Activated CD8-positive, alpha-beta T cell treated with anti-CD3 and anti-CD28 coated beads for 36 hours (primary cell): ENCODE measurements at regions not wholly inside any gene's neighbourhood (a gene's known extent, or its start where the extent isn't known, plus 50 kb on each side); places are given as distances from the start of the nearest gene placed in this dataset.

Experiments used
- ATAC-seq: fragments of 200-7000 bp; cut with Tn5 transposase; one replicate; pipeline ENCODE4 v1.10.0; 2021; ENCODE audit warnings: mild to moderate bottlenecking, moderate library complexity
- CTCF ChIA-PET: fragments of 350-600 bp; sonication (Branson Sonifier 250); formaldehyde crosslinking; loops from one replicate; lab custom pipeline; 2021; ENCODE audit warnings: antibody characterized with exemption; lab: Charles Lee
- POLR2A ChIA-PET: fragments of 350-600 bp; sonication (Branson Sonifier 250); formaldehyde crosslinking; loops from one replicate; lab custom pipeline; 2021; ENCODE audit warnings: antibody characterized with exemption; lab: Charles Lee
- DNase-seq: peaks from one replicate; pipeline ENCODE4 v3.0.0-alpha.2; 2020
- H3K27ac Mint-ChIP-seq: one replicate; pipeline ENCODE4 v1.8.0; 2021; ENCODE audit warnings: mild to moderate bottlenecking, mixed read lengths
- H3K27me3 Mint-ChIP-seq: one replicate; pipeline ENCODE4 v1.8.0; 2021; ENCODE audit warnings: mixed read lengths
- H3K36me3 Mint-ChIP-seq: one replicate; pipeline ENCODE4 v1.8.0; 2021; ENCODE audit warnings: low read depth, mixed read lengths
- H3K4me1 Mint-ChIP-seq: one replicate; pipeline ENCODE4 v1.8.0; 2021; ENCODE audit warnings: low read depth, mixed read lengths
- H3K4me3 Mint-ChIP-seq: one replicate; pipeline ENCODE4 v1.8.0; 2021; ENCODE audit warnings: mild to moderate bottlenecking, moderate library complexity, mixed read lengths
- H3K9me3 Mint-ChIP-seq: one replicate; pipeline ENCODE4 v1.8.0; 2021; ENCODE audit warnings: mixed read lengths
- CTCF ChIP-seq: fragments of 200-600 bp; IDR thresholded peaks from one replicate; pipeline ENCODE4 v1.8.0; 2022; ENCODE audit warnings: antibody characterized with exemption, mild to moderate bottlenecking
- intact Hi-C: fragments of 100-400 bp; cut with micrococcal nuclease; formaldehyde crosslinking; loops from one replicate; pipeline ENCODE4 v1.10.0; 2022

DNA sequence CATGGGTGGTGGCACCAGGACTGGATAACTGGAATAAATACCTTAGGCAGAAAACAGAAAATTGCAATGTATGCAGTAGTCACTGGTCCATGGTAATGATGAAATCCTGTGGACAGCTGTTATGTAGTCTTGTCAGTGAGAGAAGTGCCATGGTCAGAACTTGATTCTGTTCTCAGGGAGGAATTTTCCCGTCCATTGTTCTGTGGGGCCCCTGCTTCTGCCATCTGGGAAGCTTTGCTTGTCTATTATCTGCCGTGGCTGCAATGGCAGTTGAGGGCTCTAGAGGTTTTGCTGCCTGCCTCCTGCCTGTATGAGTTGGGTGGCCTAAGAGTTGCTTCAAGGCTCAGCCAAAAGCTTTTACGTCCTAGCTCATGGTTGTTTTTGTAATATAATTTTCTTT is 126.8 kb upstream of the SLC35B3 start:
- H3K36me3 Mint-ChIP-seq, result no peaks in the 10 kb centered on the region
- no peaks in the 10 kb centered on the region for H3K9me3 Mint-ChIP-seq
- ChIA-PET CTCF (interaction anchor here (1.5 kb wide), 1 partner anchor 8 kb away, joined by 3 read pairs; no protein-coding TSS in a partner anchor), POLR2A (no interaction called here)
- intact Hi-C loops, result no loop called here
- H3K4me1 Mint-ChIP-seq, result no peaks in the 10 kb centered on the region
- DNase-seq (no peak), ATAC-seq (no peak)
- no peak for TF ChIP-seq CTCF
- no peak overlapping the region for H3K27ac Mint-ChIP-seq
- no peaks in the 10 kb centered on the region for H3K27me3 Mint-ChIP-seq
- H3K4me3 Mint-ChIP-seq, result no peak overlapping the region

DNA sequence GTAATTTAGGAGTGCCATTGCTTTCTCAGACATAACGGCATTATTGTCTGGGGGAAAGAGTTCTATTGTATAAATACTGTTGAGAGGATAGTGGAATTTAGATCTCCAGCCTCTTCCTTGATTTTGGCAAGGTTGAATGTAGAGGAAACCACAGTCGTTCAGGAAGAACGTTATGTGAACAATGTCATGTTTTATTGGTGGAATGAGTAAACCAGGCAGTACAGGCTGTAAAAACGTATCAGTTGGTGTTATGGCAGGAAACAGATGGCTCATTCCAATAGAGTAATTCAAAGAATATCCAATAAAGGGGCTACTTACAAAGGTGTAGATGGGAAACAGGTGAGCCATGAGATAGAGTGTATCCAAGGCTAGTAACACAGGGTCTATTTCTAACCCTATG is 123.6 kb upstream of the SLC35B3 start:
- DNase-seq (no peak), ATAC-seq (no peak)
- Mint-ChIP-seq H3K27ac (no peak overlapping the region), H3K4me3 (no peak overlapping the region), H3K27me3 (no peaks in the 10 kb centered on the region), H3K36me3 (no peaks in the 10 kb centered on the region), H3K4me1 (no peaks in the 10 kb centered on the region), H3K9me3 (no peaks in the 10 kb centered on the region)
- ChIA-PET CTCF (no interaction called here), POLR2A (no interaction called here)
- TF ChIP-seq CTCF, result no peak
- intact Hi-C loops, result no loop called here

- no peaks in the 10 kb centered on the region for H3K9me3 Mint-ChIP-seq
- no peaks in the 10 kb centered on the region for H3K4me1 Mint-ChIP-seq
- TF ChIP-seq CTCF, result no peak
- H3K27me3 Mint-ChIP-seq, result no peaks in the 10 kb centered on the region
- H3K27ac Mint-ChIP-seq, result no peak overlapping the region
- CTCF ChIA-PET, result no interaction called here
- ATAC-seq (no peak), DNase-seq (no peak)
- POLR2A ChIA-PET, result no interaction called here
- H3K36me3 Mint-ChIP-seq, result no peaks in the 10 kb centered on the region
- no peak overlapping the region for H3K4me3 Mint-ChIP-seq
- intact Hi-C loops, result no loop called here
These were observed 121.8 kb upstream of the SLC35B3 start for GRCh38 chr6:8557014-8557748.

- TF ChIP-seq CTCF, result no peak
- no peak overlapping the region for H3K4me3 Mint-ChIP-seq
These were observed 121.1 kb upstream of the SLC35B3 start for GRCh38 chr6:8556370-8557013.

DNA sequence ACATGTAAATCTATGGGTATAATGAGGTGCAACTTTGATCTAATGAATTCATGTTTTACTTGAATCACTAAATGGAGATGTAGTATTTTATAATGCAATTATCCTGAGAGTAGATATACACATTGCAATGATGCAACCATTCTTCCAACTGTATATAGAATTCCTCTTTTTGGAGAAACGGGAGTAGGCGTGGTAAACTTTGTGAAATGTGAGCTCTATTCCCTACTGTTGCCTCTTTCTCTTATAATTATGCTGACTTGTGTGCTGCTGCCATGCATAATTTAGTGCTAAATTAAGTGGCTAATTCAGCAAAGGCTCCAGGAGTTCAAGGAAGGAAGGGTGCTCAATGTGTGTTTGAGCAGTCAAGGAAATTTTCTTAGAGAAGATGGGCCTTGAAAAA is 116.6 kb upstream of the SLC35B3 start:
- intact Hi-C loops, result no loop called here
- DNase-seq (no peak), ATAC-seq (no peak)
- TF ChIP-seq CTCF, result no peak
- Mint-ChIP-seq H3K4me3 (no peak overlapping the region), H3K4me1 (no peaks in the 10 kb centered on the region), H3K9me3 (no peaks in the 10 kb centered on the region), H3K27ac (no peak overlapping the region), H3K36me3 (no peaks in the 10 kb centered on the region), H3K27me3 (peaks cover 2% of the 10 kb centered on the region)
- POLR2A ChIA-PET, result no interaction called here
- CTCF ChIA-PET, result no interaction called here

More at GRCh38 chr6:8556370-8557013, 121.1 kb upstream of the SLC35B3 start:
- Mint-ChIP-seq H3K9me3 (no peaks in the 10 kb centered on the region), H3K4me1 (no peaks in the 10 kb centered on the region), H3K27me3 (no peaks in the 10 kb centered on the region), H3K36me3 (no peaks in the 10 kb centered on the region), H3K27ac (no peak overlapping the region)
- ChIA-PET POLR2A (no interaction called here), CTCF (no interaction called here)
- intact Hi-C loops, result no loop called here
- no peak for ATAC-seq
- DNase-seq, result no peak
